Ectodermal cell (in vitro differentiated cells): ENCODE measurements at regions not wholly inside any gene's neighbourhood (a gene's known extent, or its start where the extent isn't known, plus 50 kb on each side); places are given as distances from the start of the nearest gene placed in this dataset.
A peak's percentile ranks its signal among the peaks of the same experiment; 100 is the strongest.

Experiments used
- H3K27ac ChIP-seq: 2 replicates; pipeline ENCODE4 v1.7.0; 2013; ENCODE audit warnings: mild to moderate bottlenecking, low read depth, low read length; ENCODE audit not compliant: insufficient read depth, poor library complexity, severe bottlenecking
- H3K27me3 ChIP-seq: 2 replicates; pipeline ENCODE4 v1.7.0; 2013; ENCODE audit warnings: mild to moderate bottlenecking, low read length; ENCODE audit not compliant: insufficient read depth, control insufficient read depth, poor library complexity, severe bottlenecking
- H3K36me3 ChIP-seq: one replicate; pipeline ENCODE4 v1.7.0; 2013; ENCODE audit warnings: low read length; ENCODE audit not compliant: control insufficient read depth, insufficient read depth
- H3K4me1 ChIP-seq: one replicate; pipeline ENCODE4 v1.7.0; 2013; ENCODE audit warnings: low read length; ENCODE audit not compliant: control insufficient read depth, insufficient read depth
- H3K4me3 ChIP-seq: 2 replicates; pipeline ENCODE4 v1.7.0; 2013; ENCODE audit warnings: low read depth, low read length, control low read depth; ENCODE audit not compliant: insufficient read depth
- H3K9me3 ChIP-seq: 2 replicates; pipeline ENCODE4 v1.7.0; 2013; ENCODE audit warnings: mild to moderate bottlenecking, low read length, moderate library complexity; ENCODE audit not compliant: control insufficient read depth
- WGBS, 2 experiments: methylation state at CpG; one replicate each; pipeline ENCODE4 v1.1.7; 2013; ENCODE audit warnings: missing lambda C conversion rate in 2 of 2; 5-methylcytosine and 5-hydroxymethylcytosine counted together

DNA sequence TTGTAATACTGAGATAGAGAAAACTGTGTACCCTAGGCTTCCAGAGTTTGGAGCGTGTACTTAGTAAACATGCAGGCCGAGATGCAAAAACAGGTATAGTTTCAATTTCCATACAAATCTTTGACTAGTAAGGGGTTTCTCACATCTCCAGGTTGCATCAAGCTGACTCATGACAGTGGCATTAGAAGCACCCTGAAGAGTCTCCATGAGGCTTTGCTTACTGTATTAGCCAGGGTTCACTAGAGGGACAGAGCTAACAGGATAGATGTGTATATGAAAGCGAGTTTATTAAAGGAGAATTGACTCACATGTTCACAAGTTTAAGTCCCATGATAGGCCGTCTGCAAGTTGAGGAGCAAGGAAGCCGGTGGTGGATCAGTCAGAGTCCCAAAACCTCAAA is 275.3 kb upstream of the CDH6 start:
- no peak overlapping the region for H3K27ac ChIP-seq
- H3K9me3 ChIP-seq, result no peaks in the 10 kb centered on the region
- 89% methylated on average over 5 of the region's 5 CpGs for WGBS, 2 experiments
- no peaks in the 10 kb centered on the region for H3K4me1 ChIP-seq
- H3K4me3 ChIP-seq, result no peak overlapping the region
- H3K36me3 ChIP-seq, result no peaks in the 10 kb centered on the region
- no peaks in the 10 kb centered on the region for H3K27me3 ChIP-seq

GRCh38 chr5:30908356-30908755 is 285.1 kb upstream of the CDH6 start:
- 64 to 68% methylated on average over 3 of the region's 3 CpGs for WGBS, 2 experiments
- no peaks in the 10 kb centered on the region for H3K4me1 ChIP-seq

GRCh38 chr5:30900367-30900766 is 293.1 kb upstream of the CDH6 start:
- Histone ChIP-seq H3K4me1 (no peaks in the 10 kb centered on the region), H3K27ac (no peak overlapping the region), H3K9me3 (no peaks in the 10 kb centered on the region), H3K27me3 (no peaks in the 10 kb centered on the region), H3K4me3 (no peak overlapping the region), H3K36me3 (no peaks in the 10 kb centered on the region)

More at GRCh38 chr5:30908356-30908755, 285.1 kb upstream of the CDH6 start:
- H3K4me3 ChIP-seq, result no peak overlapping the region
- H3K36me3 ChIP-seq, result no peaks in the 10 kb centered on the region
- H3K27me3 ChIP-seq, result no peaks in the 10 kb centered on the region
- H3K9me3 ChIP-seq, result no peaks in the 10 kb centered on the region
- no peak overlapping the region for H3K27ac ChIP-seq

DNA sequence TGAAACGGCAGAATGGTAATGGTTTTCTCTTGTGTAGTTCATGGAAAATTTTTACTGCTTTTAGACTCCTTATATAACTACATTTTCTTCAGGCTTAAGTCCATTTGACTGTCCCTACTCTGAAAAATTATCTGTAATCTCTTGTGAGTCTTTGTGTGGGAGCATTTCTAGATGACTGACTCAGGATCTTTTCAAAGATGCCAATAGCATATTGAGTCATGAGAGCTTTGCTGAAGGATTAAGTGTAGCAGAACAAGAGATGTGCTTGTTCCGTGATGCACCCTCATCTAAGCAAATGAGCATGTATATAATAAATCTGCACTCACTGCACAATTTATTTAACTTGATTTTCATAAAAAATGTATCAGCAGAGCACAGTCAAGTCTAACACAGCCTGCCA is 298.7 kb upstream of the CDH6 start:
- H3K4me3 ChIP-seq, result no peak overlapping the region
- WGBS, 2 experiments, result 97 to 100% methylated on average over 1 to 2 of the region's 2 CpGs
- no peaks in the 10 kb centered on the region for H3K27me3 ChIP-seq
- H3K36me3 ChIP-seq, result no peaks in the 10 kb centered on the region
- H3K27ac ChIP-seq, result no peak overlapping the region
- no peaks in the 10 kb centered on the region for H3K9me3 ChIP-seq
- H3K4me1 ChIP-seq, result no peaks in the 10 kb centered on the region

DNA sequence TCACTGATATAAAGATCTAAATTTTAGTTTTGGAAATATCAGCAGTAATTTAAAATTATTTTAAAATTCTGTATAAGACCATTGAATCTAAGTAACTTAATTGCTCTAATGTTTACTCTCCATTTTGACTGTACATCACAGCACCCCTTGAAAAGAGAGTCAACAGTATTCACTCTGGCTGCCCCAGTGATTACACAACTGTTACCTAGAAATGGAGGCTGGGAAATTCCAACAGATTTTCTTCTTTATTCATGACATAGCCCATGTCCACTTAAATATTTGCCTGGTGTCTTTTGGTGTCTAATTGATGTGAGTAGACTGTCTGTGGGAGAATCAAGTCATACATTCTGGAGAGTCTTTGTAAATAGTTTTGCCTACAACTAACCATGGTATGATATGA is 301.8 kb upstream of the CDH6 start:
- H3K27me3 ChIP-seq, result no peaks in the 10 kb centered on the region
- no peaks in the 10 kb centered on the region for H3K36me3 ChIP-seq
- no peak overlapping the region for H3K4me3 ChIP-seq
- H3K27ac ChIP-seq, result no peak overlapping the region
- no peaks in the 10 kb centered on the region for H3K9me3 ChIP-seq
- H3K4me1 ChIP-seq, result no peaks in the 10 kb centered on the region

DNA sequence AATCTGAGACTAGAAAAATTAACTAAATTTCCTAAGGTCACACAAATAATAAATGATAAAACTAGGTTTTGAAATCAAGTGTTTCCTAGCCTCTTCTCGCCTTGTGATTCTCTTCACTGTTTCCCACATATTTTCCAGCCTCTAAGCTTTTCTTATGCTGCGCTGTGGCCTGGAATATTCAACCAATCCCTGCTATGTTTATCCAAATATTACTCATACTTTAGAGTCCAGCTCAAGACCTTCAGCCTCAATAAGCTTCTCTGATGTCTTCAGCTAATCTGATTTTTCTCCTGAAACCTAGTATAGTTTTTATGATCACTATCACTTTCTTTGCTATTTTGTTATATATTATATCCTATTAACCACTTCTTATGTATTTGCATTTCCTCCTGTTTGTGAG is 303.1 kb upstream of the CDH6 start:
- Histone ChIP-seq H3K36me3 (no peaks in the 10 kb centered on the region), H3K27ac (no peak overlapping the region), H3K9me3 (no peaks in the 10 kb centered on the region), H3K27me3 (no peaks in the 10 kb centered on the region), H3K4me3 (no peak overlapping the region), H3K4me1 (no peaks in the 10 kb centered on the region)
- WGBS, 2 experiments, result 72% methylated on average over 2 of the region's 2 CpGs

DNA sequence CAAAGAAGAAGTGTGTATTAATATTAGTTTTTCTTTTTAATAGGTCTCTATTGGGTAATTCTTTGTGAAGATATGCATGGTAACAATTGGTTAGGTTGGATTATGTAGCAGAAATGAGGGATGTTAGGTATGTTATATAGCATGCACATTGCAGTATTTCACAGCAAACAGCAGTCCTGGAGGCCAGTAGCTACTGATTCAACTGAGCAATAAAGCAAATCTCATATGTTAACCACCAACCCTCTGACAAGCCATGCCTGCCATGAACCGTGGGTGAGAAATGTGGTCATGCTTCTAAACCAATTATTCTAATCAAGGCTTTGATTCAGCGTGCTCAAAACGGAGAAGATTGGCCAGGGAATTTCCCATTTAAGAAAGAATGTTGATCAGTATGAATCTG is 313.0 kb upstream of the CDH6 start:
- H3K27me3 ChIP-seq, result no peaks in the 10 kb centered on the region
- H3K27ac ChIP-seq, result no peak overlapping the region
- WGBS, 2 experiments, result 89 to 90% methylated on average over 1 to 3 of the region's 3 CpGs
- H3K36me3 ChIP-seq, result no peaks in the 10 kb centered on the region
- H3K9me3 ChIP-seq, result no peaks in the 10 kb centered on the region
- no peak overlapping the region for H3K4me3 ChIP-seq
- H3K4me1 ChIP-seq, result no peaks in the 10 kb centered on the region

- H3K9me3 ChIP-seq, result no peaks in the 10 kb centered on the region
- no peaks in the 10 kb centered on the region for H3K27me3 ChIP-seq
- H3K36me3 ChIP-seq, result no peaks in the 10 kb centered on the region
- H3K4me1 ChIP-seq, result no peaks in the 10 kb centered on the region
- no peak overlapping the region for H3K4me3 ChIP-seq
- no peak overlapping the region for H3K27ac ChIP-seq
- no CpG with 5 or more reads among the region's 2 CpGs for WGBS, 2 experiments
Observed at GRCh38 chr5:30879887-30880286, 313.6 kb upstream of the CDH6 start.

DNA sequence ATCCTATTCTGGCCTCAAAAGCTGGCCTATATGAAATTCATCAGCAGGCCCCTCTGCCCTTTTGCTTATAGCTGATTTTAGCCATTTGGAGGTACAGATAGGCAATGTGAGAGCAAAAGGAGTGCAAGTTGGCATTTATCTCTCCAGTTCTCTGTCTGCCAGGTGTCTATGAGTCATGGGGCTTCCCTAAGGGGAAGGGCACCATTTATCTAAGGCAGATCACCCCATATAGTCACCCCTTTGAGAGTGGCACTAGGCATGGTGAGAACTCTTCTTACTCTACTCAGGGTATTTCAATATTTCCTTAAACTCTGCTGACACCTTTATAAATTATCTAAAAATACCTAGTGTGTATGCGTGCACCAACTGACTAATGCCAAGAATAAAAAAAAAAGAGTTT is 314.7 kb upstream of the CDH6 start:
- Histone ChIP-seq H3K9me3 (no peaks in the 10 kb centered on the region), H3K4me1 (no peaks in the 10 kb centered on the region), H3K27me3 (no peaks in the 10 kb centered on the region), H3K4me3 (no peak overlapping the region), H3K27ac (peak overlapping the region; percentile 12), H3K36me3 (no peaks in the 10 kb centered on the region)
- 91% methylated on average over 1 of the region's 1 CpG; no CpG with 5 or more reads in 1 of the 2 experiments for WGBS, 2 experiments

DNA sequence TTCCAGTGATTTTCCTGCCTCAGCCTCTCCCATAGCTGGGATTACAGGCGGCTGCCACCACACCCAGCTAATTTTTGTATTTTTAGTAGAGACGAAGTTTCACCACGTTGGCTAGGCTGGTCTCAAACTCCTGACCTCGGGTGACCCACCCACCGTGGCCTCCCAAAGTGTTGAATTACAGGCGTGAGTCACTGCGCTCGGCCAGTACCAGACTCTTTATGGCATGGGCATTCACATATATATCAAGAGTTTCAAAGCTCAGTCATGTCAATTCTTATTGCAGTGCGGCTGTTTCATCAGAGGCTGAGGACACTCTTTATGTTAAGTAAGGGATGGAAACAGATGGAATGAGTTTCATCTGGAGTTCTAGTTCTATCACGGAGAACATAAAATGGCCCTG is 315.2 kb upstream of the CDH6 start:
- Histone ChIP-seq H3K36me3 (no peaks in the 10 kb centered on the region), H3K4me1 (no peaks in the 10 kb centered on the region), H3K9me3 (no peaks in the 10 kb centered on the region), H3K27ac (peak overlapping the region; percentile 12), H3K27me3 (no peaks in the 10 kb centered on the region), H3K4me3 (no peak overlapping the region)
- WGBS, 2 experiments, result 91 to 95% methylated on average over 10 of the region's 10 CpGs

- Histone ChIP-seq H3K27me3 (no peaks in the 10 kb centered on the region), H3K4me1 (peaks cover 9% of the 10 kb centered on the region), H3K4me3 (no peak overlapping the region), H3K27ac (no peak overlapping the region), H3K36me3 (no peaks in the 10 kb centered on the region), H3K9me3 (no peaks in the 10 kb centered on the region)
- 93% methylated on average over 9 to 10 of the region's 10 CpGs for WGBS, 2 experiments
Observed at GRCh38 chr5:30874241-30875034, 319.0 kb upstream of the CDH6 start.
